ENCODE measurements at regions not wholly inside any gene's neighbourhood (a gene's known extent, or its start where the extent isn't known, plus 50 kb on each side); places are given as distances from the start of the nearest gene placed in this dataset.

GRCh38 chr16:20147091-20147490 is 73.4 kb upstream of the GPR139 start:
- H3K9ac ChIP-seq (replicated peaks; ENCODE audit: extremely low read depth, insufficient read depth, low read length), result no peak overlapping the region
- H3K27me3 ChIP-seq (ENCODE audit: control insufficient read depth in 2 of 2, insufficient read depth in 2 of 2, low read length in 2 of 2), result no peaks in the 10 kb centered on the region
- no peak for DNase-seq (ENCODE audit: low read depth, low spot score)
- H2AFZ ChIP-seq (ENCODE audit: low read depth, low read length), result no peak overlapping the region
- ChIA-PET POLR2A (no interaction called here), CTCF (no interaction called here)
- intact Hi-C loops (cut with micrococcal nuclease) (no loop called here), dilution Hi-C loops (cut with MboI; ENCODE audit: extremely low pct_ligation_motif_present, low sequenced_read_pairs) (no loop called here)
- H3K4me2 ChIP-seq (ENCODE audit: insufficient read depth, low read length), result no peak overlapping the region
- no peak for TF ChIP-seq MYC (IDR thresholded peaks at IDR 0.05; ENCODE audit: low read depth, low read length)
- no peak for TF ChIP-seq CTCF (IDR thresholded peaks at IDR 0.05; ENCODE audit: extremely low read depth in 1 of 2, insufficient read depth in 1 of 2, low read depth in 1 of 2, low read length in 2 of 2)
- TF ChIP-seq GATA2 (IDR thresholded peaks at IDR 0.05; ENCODE audit: insufficient read depth, insufficient read length, low read depth, low read length), result no peak
- no peak for TF ChIP-seq POLR2A (IDR thresholded peaks at IDR 0.05; ENCODE audit: low read depth, low read length)
- no peak for TF ChIP-seq JUN (IDR thresholded peaks at IDR 0.05; ENCODE audit: borderline replicate concordance, insufficient read depth, insufficient read length, low read depth)
- TF ChIP-seq EZH2 (IDR thresholded peaks at IDR 0.05; ENCODE audit: borderline replicate concordance, low read depth, low read length, severe bottlenecking), result no peak
- TF ChIP-seq, protein P1, sequence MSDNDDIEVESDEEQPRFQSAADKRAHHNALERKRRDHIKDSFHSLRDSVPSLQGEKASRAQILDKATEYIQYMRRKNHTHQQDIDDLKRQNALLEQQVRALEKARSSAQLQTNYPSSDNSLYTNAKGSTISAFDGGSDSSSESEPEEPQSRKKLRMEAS (IDR thresholded peaks at IDR 0.05; ENCODE audit: insufficient read depth, insufficient read length), result no peak
- TF ChIP-seq POLR2AphosphoS5 (IDR thresholded peaks at IDR 0.05; ENCODE audit: insufficient read depth, low read depth, low read length), result no peak
- no peak for TF ChIP-seq FOS (IDR thresholded peaks at IDR 0.05; ENCODE audit: borderline replicate concordance, insufficient read depth, low read length)
- H3K9me1 ChIP-seq (replicated peaks; ENCODE audit: control insufficient read depth, extremely low read depth, insufficient read depth, low read length), result no peaks in the 10 kb centered on the region
- peaks cover 4% of the 10 kb centered on the region for H3K9me3 ChIP-seq (replicated peaks; ENCODE audit: control insufficient read depth, insufficient read depth, low read length)
- no peaks in the 10 kb centered on the region for H4K20me1 ChIP-seq (replicated peaks; ENCODE audit: control insufficient read depth, extremely low read depth, insufficient read depth, low read length)
- H3K4me3 ChIP-seq (replicated peaks in 1 of 3; ENCODE audit: insufficient read depth in 1 of 3, low read depth in 1 of 3, low read length in 3 of 3), result no peak overlapping the region
- H3K36me3 ChIP-seq (ENCODE audit: control insufficient read depth in 2 of 2, extremely low read depth in 1 of 2, insufficient read depth in 2 of 2, low read length in 2 of 2), result no peaks in the 10 kb centered on the region
- no peak overlapping the region for H3K27ac ChIP-seq (ENCODE audit: insufficient read depth, low read depth, low read length)
- FAIRE-seq, result no peak
- H3K79me2 ChIP-seq (ENCODE audit: control insufficient read depth, insufficient read depth, low read length), result no peaks in the 10 kb centered on the region
- no TSS peak for BruUV-seq (replicated peaks)
- H3K4me1 ChIP-seq (ENCODE audit: control insufficient read depth, extremely low read depth, insufficient read depth, low read length), result no peaks in the 10 kb centered on the region
